Psoas muscle (tissue), 7 donors: ENCODE measurements at regions not wholly inside any gene's neighbourhood (a gene's known extent, or its start where the extent isn't known, plus 50 kb on each side); places are given as distances from the start of the nearest gene placed in this dataset.
"Not testable (repeated sequence)": the region's sequence is repeated elsewhere in the genome, so short reads cannot be mapped to it uniquely, and the experiment has no call there.

Experiments
- ATAC-seq, 4 donors: fragments of 200-7000 bp; cut with Tn5 transposase; one replicate each; pipeline ENCODE4 v1.9.1; 2020; ENCODE audit warnings: moderate library complexity in 3 of 4, mild to moderate bottlenecking in 2 of 4
- DNase-seq, 2 donors: peaks; one replicate each; pipeline ENCODE4 v3.0.0-alpha.2; 2020
- H3K27ac ChIP-seq: fragments of 200-600 bp; one replicate; pipeline ENCODE4 v1.8.0; 2022
- H3K27me3 ChIP-seq, 3 donors: fragments of 200-600 bp in 1 of 3; one replicate each; pipeline versions ENCODE4 v1.6.1 to v1.8.0; 2013 to 2022; ENCODE audit warnings: low read length in 2 of 3, mild to moderate bottlenecking in 2 of 3, moderate library complexity in 1 of 3; ENCODE audit not compliant: insufficient read depth in 3 of 3
- H3K36me3 ChIP-seq, 2 donors: fragments of 200-600 bp in 1 of 2; one replicate each; pipeline versions ENCODE4 v1.6.1 to v1.8.0; 2013 to 2022; ENCODE audit warnings: low read depth in 1 of 2, mild to moderate bottlenecking in 1 of 2, moderate library complexity in 1 of 2; ENCODE audit not compliant: insufficient read depth in 1 of 2
- H3K4me1 ChIP-seq: fragments of 200-600 bp; one replicate; pipeline ENCODE4 v1.8.0; 2022
- H3K4me3 ChIP-seq: fragments of 200-600 bp; one replicate; pipeline ENCODE4 v1.8.0; 2022; ENCODE audit warnings: mild to moderate bottlenecking
- H3K9me3 ChIP-seq: fragments of 200-600 bp; one replicate; pipeline ENCODE4 v1.8.0; 2022
- WGBS, 3 donors: extraction: QIAGEN DNeasy Blood & Tissue Kit; methylation state at CpG; one replicate each; pipeline versions ENCODE4 v1.1.6 to v1.1.7; 2013; 5-methylcytosine and 5-hydroxymethylcytosine counted together
- intact Hi-C, 2 donors: fragments of 100-400 bp; cut with DNase I; formaldehyde crosslinking; loops; one replicate each; pipeline versions ENCODE4 v1.11.0 to v1.14.2; 2022
- TF ChIP-seq, protein P1 (sequence below): fragments of 200-600 bp; IDR thresholded peaks from one replicate; pipeline ENCODE4 v1.8.0; 2022; ENCODE audit warnings: antibody characterized with exemption
- donor health status: healthy with polysubstance abuse.
- donor health status: DM: no; HTN: no; CAD: no; lungs with moderate emphysema.
- donor health status: Bipolar disorder and iron deficiency.
- donor health status: healthy.
- donor health status: DM: yes; HTN: yes; CAD: no.
- donor health status: DM: no; HTN: no; CAD: no.
- donor health status: DM: yes; HTN: yes; CAD: no.

DNA sequence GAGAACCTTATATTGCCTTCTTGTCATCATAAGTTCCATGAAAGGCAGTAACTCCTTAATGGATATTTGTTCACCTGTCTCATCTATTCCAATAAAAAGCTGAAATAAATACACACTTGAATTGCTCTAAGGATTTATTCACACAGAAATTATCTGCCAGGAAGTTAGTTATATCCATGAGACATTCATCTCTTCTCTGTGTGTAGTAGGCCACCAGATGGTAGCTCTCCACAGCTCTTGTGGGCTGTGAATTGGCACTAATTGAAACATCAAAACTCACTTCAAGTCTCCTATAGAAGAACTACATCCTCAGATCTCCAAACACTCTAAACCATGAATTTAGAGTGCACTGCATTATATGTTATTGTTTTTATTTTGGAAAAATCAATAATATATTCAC is 189.6 kb downstream of the DSC3 start:
- Histone ChIP-seq H3K4me3 (no peak overlapping the region), H3K36me3 (no peaks in the 10 kb centered on the region), H3K9me3 (no peaks in the 10 kb centered on the region), H3K4me1 (no peaks in the 10 kb centered on the region), H3K27me3 (no peaks in the 10 kb centered on the region), H3K27ac (no peak overlapping the region)
- no peak for ATAC-seq
- TF ChIP-seq, protein P1, sequence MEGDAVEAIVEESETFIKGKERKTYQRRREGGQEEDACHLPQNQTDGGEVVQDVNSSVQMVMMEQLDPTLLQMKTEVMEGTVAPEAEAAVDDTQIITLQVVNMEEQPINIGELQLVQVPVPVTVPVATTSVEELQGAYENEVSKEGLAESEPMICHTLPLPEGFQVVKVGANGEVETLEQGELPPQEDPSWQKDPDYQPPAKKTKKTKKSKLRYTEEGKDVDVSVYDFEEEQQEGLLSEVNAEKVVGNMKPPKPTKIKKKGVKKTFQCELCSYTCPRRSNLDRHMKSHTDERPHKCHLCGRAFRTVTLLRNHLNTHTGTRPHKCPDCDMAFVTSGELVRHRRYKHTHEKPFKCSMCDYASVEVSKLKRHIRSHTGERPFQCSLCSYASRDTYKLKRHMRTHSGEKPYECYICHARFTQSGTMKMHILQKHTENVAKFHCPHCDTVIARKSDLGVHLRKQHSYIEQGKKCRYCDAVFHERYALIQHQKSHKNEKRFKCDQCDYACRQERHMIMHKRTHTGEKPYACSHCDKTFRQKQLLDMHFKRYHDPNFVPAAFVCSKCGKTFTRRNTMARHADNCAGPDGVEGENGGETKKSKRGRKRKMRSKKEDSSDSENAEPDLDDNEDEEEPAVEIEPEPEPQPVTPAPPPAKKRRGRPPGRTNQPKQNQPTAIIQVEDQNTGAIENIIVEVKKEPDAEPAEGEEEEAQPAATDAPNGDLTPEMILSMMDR = no peak
- DNase-seq = no peak
- intact Hi-C loops = no loop called here

DNA sequence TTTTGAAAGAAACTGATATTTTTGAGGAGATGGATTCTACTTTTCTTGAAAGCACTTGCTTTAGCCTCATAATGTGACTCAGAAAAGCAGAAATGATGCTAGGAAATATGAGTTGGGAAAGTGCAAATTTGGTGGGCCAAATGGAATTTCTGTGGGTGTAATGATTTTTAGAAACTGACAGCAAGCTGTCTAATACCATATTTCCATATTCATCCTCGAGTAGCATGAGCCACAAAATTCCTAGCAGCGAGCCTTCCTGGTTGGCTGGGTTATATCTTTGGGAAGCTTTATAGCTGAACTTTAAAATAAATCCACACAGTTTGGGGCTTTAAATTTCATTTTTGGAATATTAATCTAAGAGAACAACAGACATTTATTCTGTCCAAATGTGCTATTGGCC is 190.0 kb downstream of the DSC3 start:
- TF ChIP-seq, protein P1 = no peak
- no peaks in the 10 kb centered on the region for H3K36me3 ChIP-seq
- ATAC-seq = no peak
- H3K27me3 ChIP-seq = no peaks in the 10 kb centered on the region
- intact Hi-C loops = no loop called here
- 63 to 79% (median 66%) methylated on average over 2 of the region's 2 CpGs for WGBS, 3 donors
- no peaks in the 10 kb centered on the region for H3K4me1 ChIP-seq
- H3K27ac ChIP-seq = no peak overlapping the region
- H3K9me3 ChIP-seq = no peaks in the 10 kb centered on the region
- DNase-seq = no peak
- H3K4me3 ChIP-seq = no peak overlapping the region

DNA sequence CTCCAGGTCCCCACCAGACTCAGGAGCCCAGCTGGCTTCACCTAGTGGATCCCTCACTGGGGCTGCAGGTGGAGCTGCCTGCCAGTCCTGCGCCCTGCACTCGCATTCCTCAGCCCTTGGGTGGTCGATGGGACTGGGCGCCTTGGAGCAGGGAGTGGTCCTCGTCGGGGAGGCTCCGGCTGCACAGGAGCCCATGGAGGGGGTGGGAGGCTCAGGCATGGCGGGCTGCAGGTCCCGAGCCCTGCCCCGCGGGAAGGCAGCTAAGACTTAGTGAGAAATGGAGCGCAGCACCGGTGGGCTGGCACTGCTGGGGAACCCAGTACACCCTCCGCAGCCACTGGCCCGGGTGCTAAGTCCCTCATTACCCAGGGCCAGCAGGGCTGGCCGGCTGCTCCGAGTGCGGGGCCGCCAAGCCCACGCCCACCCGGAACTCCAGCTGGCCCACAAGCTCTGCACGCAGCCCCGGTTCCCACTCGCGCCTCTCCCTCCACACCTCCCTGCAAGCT is 203.4 kb downstream of the DSC3 start:
- WGBS, 3 donors = 96 to 98% (median 96%) methylated on average over 17 to 25 of the region's 25 CpGs
- H3K9me3 ChIP-seq, H3K27ac ChIP-seq, H3K27me3 ChIP-seq, DNase-seq, H3K4me3 ChIP-seq, ATAC-seq, H3K36me3 ChIP-seq, H3K4me1 ChIP-seq, intact Hi-C loops: not testable (repeated sequence)

DNA sequence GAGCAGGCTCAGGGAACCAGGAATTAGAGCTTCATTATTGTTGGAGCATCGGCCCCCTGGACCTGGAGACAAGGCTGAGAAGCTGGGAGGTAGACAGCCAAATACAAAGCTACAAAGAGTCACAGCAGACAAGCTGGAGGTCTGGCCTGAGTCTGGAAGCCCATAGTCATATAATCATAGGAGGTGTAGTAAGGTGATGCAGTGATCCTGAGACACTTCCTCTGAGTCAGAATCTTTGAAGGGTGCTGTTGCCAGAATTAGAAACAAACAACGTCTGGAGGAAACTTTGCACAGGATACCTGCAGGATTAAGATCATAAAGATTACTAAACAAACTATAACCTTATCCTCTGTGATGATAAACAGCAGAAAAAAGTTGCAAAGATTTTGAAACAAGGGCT is 213.8 kb downstream of the DSC3 start:
- DNase-seq = no peak
- H3K4me3 ChIP-seq = no peak overlapping the region
- intact Hi-C loops = no loop called here
- no peak overlapping the region for H3K27ac ChIP-seq
- TF ChIP-seq, protein P1 = no peak
- H3K4me1 ChIP-seq = no peaks in the 10 kb centered on the region
- no peaks in the 10 kb centered on the region for H3K9me3 ChIP-seq
- no peaks in the 10 kb centered on the region for H3K36me3 ChIP-seq
- ATAC-seq = no peak
- H3K27me3 ChIP-seq = no peaks in the 10 kb centered on the region
- WGBS, 3 donors = 66 to 68% (median 66%) methylated on average over 2 of the region's 2 CpGs

DNA sequence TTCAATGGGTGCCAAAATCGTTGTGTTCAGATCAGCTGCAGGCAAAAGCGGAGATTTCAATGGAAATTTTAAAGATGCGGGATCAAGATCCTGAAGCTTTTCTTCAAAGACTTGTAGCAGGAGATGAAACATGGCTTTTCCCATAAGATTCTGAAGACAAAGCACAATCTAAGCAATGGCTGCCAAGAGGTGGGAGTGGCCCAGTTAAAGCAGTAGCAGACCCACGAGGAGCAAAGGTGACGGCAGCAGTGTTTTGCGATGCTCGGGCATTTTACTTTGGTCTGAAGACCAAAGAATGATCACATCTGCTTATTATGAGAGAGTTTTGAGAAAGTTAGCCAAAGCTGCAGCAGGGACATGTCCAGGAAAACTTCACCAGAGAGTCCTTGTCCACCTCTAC is 222.9 kb downstream of the DSC3 start:
- Histone ChIP-seq H3K27me3 (no peaks in the 10 kb centered on the region), H3K27ac (no peak overlapping the region), H3K9me3 (no peaks in the 10 kb centered on the region), H3K4me3 (no peak overlapping the region), H3K36me3 (no peaks in the 10 kb centered on the region), H3K4me1 (no peaks in the 10 kb centered on the region)
- ATAC-seq (no peak), DNase-seq (no peak)
- TF ChIP-seq, protein P1 = no peak
- intact Hi-C loops = no loop called here
- WGBS, 3 donors = 87 to 91% (median 89%) methylated on average over 7 of the region's 7 CpGs
